ENCODE measurements at regions not wholly inside any gene's neighbourhood (a gene's known extent, or its start where the extent isn't known, plus 50 kb on each side); places are given as distances from the start of the nearest gene placed in this dataset.

DNA sequence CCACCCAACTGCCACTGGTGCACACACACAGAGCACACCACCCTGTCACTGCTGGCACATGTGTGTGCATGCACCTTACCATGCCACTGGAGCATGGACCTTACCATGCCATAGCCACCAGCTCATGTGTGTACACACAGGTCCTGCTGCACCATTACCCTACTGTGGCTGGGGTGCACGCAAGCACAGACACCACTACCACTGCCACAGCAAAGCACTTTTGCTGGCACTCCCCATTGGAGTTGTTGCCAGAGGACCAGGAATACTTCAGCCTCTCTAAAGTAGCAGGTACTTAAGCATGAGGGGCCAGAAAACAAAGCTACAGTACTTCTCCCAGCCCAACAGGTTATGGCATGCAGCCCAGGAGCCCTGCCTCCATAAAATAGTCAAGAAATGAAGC lies 404.8 kb downstream of the MBD2 start:
- Histone ChIP-seq H3K4me3 (ENCODE audit: low read depth in 1 of 2, low read length in 1 of 2) (no peak overlapping the region), H3K9me3 (no peaks in the 10 kb centered on the region), H3K27ac (no peak overlapping the region), H3K27me3 (no peaks in the 10 kb centered on the region), H3K36me3 (no peaks in the 10 kb centered on the region), H3K4me1 (ENCODE audit: control insufficient read depth in 1 of 2, insufficient read depth in 1 of 2, low read depth in 1 of 2, low read length in 1 of 2) (no peaks in the 10 kb centered on the region)
- TF ChIP-seq CTCF (IDR thresholded peaks at IDR 0.05) = no peak

GRCh38 chr18:53819174-53819573 lies 405.3 kb downstream of the MBD2 start:
- no peaks in the 10 kb centered on the region for H3K4me1 ChIP-seq (ENCODE audit: control insufficient read depth in 1 of 2, insufficient read depth in 1 of 2, low read depth in 1 of 2, low read length in 1 of 2)
- no peak overlapping the region for H3K27ac ChIP-seq
- H3K27me3 ChIP-seq = no peaks in the 10 kb centered on the region
- TF ChIP-seq CTCF (IDR thresholded peaks at IDR 0.05) = no peak
- no peaks in the 10 kb centered on the region for H3K36me3 ChIP-seq
- no peak overlapping the region for H3K4me3 ChIP-seq (ENCODE audit: low read depth in 1 of 2, low read length in 1 of 2)
- no peaks in the 10 kb centered on the region for H3K9me3 ChIP-seq

- H3K9me3 ChIP-seq = no peaks in the 10 kb centered on the region
- no peak overlapping the region for H3K27ac ChIP-seq
- H3K4me3 ChIP-seq (ENCODE audit: low read depth in 1 of 2, low read length in 1 of 2) = no peak overlapping the region
- H3K4me1 ChIP-seq (ENCODE audit: control insufficient read depth in 1 of 2, insufficient read depth in 1 of 2, low read depth in 1 of 2, low read length in 1 of 2) = no peaks in the 10 kb centered on the region
- H3K27me3 ChIP-seq = no peaks in the 10 kb centered on the region
- H3K36me3 ChIP-seq = no peaks in the 10 kb centered on the region
- TF ChIP-seq CTCF (IDR thresholded peaks at IDR 0.05) = no peak
Measured at GRCh38 chr18:53817976-53818950, 406.2 kb downstream of the MBD2 start.

- no peak for TF ChIP-seq CTCF (IDR thresholded peaks at IDR 0.05)
- H3K4me1 ChIP-seq (ENCODE audit: control insufficient read depth in 1 of 2, insufficient read depth in 1 of 2, low read depth in 1 of 2, low read length in 1 of 2) = no peaks in the 10 kb centered on the region
Measured at GRCh38 chr18:53800171-53800570, 424.3 kb downstream of the MBD2 start.

GRCh38 chr18:53799134-53799533 lies 425.3 kb downstream of the MBD2 start:
- Histone ChIP-seq H3K27ac (no peak overlapping the region), H3K4me1 (ENCODE audit: control insufficient read depth in 1 of 2, insufficient read depth in 1 of 2, low read depth in 1 of 2, low read length in 1 of 2) (no peaks in the 10 kb centered on the region), H3K36me3 (no peaks in the 10 kb centered on the region), H3K9me3 (no peaks in the 10 kb centered on the region), H3K27me3 (no peaks in the 10 kb centered on the region), H3K4me3 (ENCODE audit: low read depth in 1 of 2, low read length in 1 of 2) (no peak overlapping the region)
- no peak for TF ChIP-seq CTCF (IDR thresholded peaks at IDR 0.05)

More at GRCh38 chr18:53800171-53800570, 424.3 kb downstream of the MBD2 start:
- Histone ChIP-seq H3K36me3 (no peaks in the 10 kb centered on the region), H3K4me3 (ENCODE audit: low read depth in 1 of 2, low read length in 1 of 2) (no peak overlapping the region), H3K27ac (no peak overlapping the region), H3K9me3 (no peaks in the 10 kb centered on the region), H3K27me3 (no peaks in the 10 kb centered on the region)
